ENCODE measurements at regions not wholly inside any gene's neighbourhood (a gene's known extent, or its start where the extent isn't known, plus 50 kb on each side); places are given as distances from the start of the nearest gene placed in this dataset.
"Not testable (repeated sequence)": the region's sequence is repeated elsewhere in the genome, so short reads cannot be mapped to it uniquely, and the experiment has no call there.

- peak; percentile 43 for DNase-seq
Measured at GRCh38 chr4:189128341-189128740, 812.3 kb upstream of the FRG1 start.

- DNase-seq, result no peak
Measured at GRCh38 chr4:189129044-189129694, 811.5 kb upstream of the FRG1 start.

GRCh38 chr4:189131118-189131517 lies 809.6 kb upstream of the FRG1 start:
- DNase-seq, result no peak

GRCh38 chr4:189136462-189136861 lies 804.2 kb upstream of the FRG1 start:
- DNase-seq, result no peak

- DNase-seq, result no peak
Measured at GRCh38 chr4:189143263-189143952, 797.3 kb upstream of the FRG1 start.

- no peak for DNase-seq
Measured at GRCh38 chr4:189147005-189147929, 793.4 kb upstream of the FRG1 start.

- not testable (repeated sequence) for DNase-seq
Measured at GRCh38 chr4:189155083-189155482, 785.6 kb upstream of the FRG1 start.

- no peak for DNase-seq
Measured at GRCh38 chr4:189162073-189162789, 778.4 kb upstream of the FRG1 start.

- DNase-seq, result no peak
Measured at GRCh38 chr4:189162888-189163287, 777.8 kb upstream of the FRG1 start.

- no peak for DNase-seq
Measured at GRCh38 chr4:189176002-189176401, 764.7 kb upstream of the FRG1 start.

- DNase-seq, result no peak
Measured at GRCh38 chr4:189177130-189177529, 763.5 kb upstream of the FRG1 start.

- no peak for DNase-seq
Measured at GRCh38 chr4:189178125-189178746, 762.4 kb upstream of the FRG1 start.

- DNase-seq, result no peak
Measured at GRCh38 chr4:189185810-189186432, 754.8 kb upstream of the FRG1 start.

GRCh38 chr4:189187531-189188052 lies 753.1 kb upstream of the FRG1 start:
- no peak for DNase-seq

- DNase-seq, result no peak
Measured at GRCh38 chr4:189198624-189199023, 742.0 kb upstream of the FRG1 start.

GRCh38 chr4:189200353-189200752 lies 740.3 kb upstream of the FRG1 start:
- DNase-seq, result peak; percentile 10

- DNase-seq, result peak; percentile 33
Measured at GRCh38 chr4:189202182-189202868, 738.3 kb upstream of the FRG1 start.

GRCh38 chr4:189202869-189203271 lies 737.8 kb upstream of the FRG1 start:
- DNase-seq, result no peak

GRCh38 chr4:189204616-189205015 lies 736.1 kb upstream of the FRG1 start:
- DNase-seq, result no peak

GRCh38 chr4:189206953-189207352 lies 733.7 kb upstream of the FRG1 start:
- DNase-seq, result no peak

GRCh38 chr4:189207872-189208271 lies 732.8 kb upstream of the FRG1 start:
- DNase-seq, result no peak
